ENCODE measurements at regions not wholly inside any gene's neighbourhood (a gene's known extent, or its start where the extent isn't known, plus 50 kb on each side); places are given as distances from the start of the nearest gene placed in this dataset.
"Not testable (repeated sequence)": the region's sequence is repeated elsewhere in the genome, so short reads cannot be mapped to it uniquely, and the experiment has no call there.

GRCh38 chr11:15300341-15300740 is 185.6 kb downstream of the INSC start:
- DNase-seq (ENCODE audit: low read depth in 2 of 2, low spot score in 1 of 2), result no peak

- no peak for DNase-seq (ENCODE audit: low read depth in 2 of 2, low spot score in 1 of 2)
These were observed 192.9 kb downstream of the INSC start for GRCh38 chr11:15307619-15308024.

- DNase-seq (ENCODE audit: low read depth in 2 of 2, low spot score in 1 of 2), result no peak
These were observed 194.1 kb downstream of the INSC start for GRCh38 chr11:15308840-15309239.

GRCh38 chr11:15309296-15309695 is 194.6 kb downstream of the INSC start:
- no peak for DNase-seq (ENCODE audit: low read depth in 2 of 2, low spot score in 1 of 2)

- no peak for DNase-seq (ENCODE audit: low read depth in 2 of 2, low spot score in 1 of 2)
These were observed 199.1 kb downstream of the INSC start for GRCh38 chr11:15313862-15314261.

GRCh38 chr11:15318814-15319213 is 204.1 kb downstream of the INSC start:
- DNase-seq (ENCODE audit: low read depth in 2 of 2, low spot score in 1 of 2), result no peak

GRCh38 chr11:15326520-15326919 is 211.8 kb downstream of the INSC start:
- DNase-seq (ENCODE audit: low read depth in 2 of 2, low spot score in 1 of 2), result no peak

- DNase-seq (ENCODE audit: low read depth in 2 of 2, low spot score in 1 of 2), result no peak
These were observed 213.1 kb downstream of the INSC start for GRCh38 chr11:15327786-15328231.

GRCh38 chr11:15333407-15333806 is 218.7 kb downstream of the INSC start:
- DNase-seq (ENCODE audit: low read depth in 2 of 2, low spot score in 1 of 2), result no peak

GRCh38 chr11:15334766-15335165 is 220.0 kb downstream of the INSC start:
- DNase-seq (ENCODE audit: low read depth in 2 of 2, low spot score in 1 of 2), result no peak

- DNase-seq (ENCODE audit: low read depth in 2 of 2, low spot score in 1 of 2), result no peak
These were observed 221.3 kb downstream of the INSC start for GRCh38 chr11:15336021-15336420.

GRCh38 chr11:15339302-15339701 is 224.6 kb downstream of the INSC start:
- no peak for DNase-seq (ENCODE audit: low read depth in 2 of 2, low spot score in 1 of 2)

GRCh38 chr11:15341587-15341986 is 226.9 kb downstream of the INSC start:
- no peak for DNase-seq (ENCODE audit: low read depth in 2 of 2, low spot score in 1 of 2)

- DNase-seq (ENCODE audit: low read depth in 2 of 2, low spot score in 1 of 2), result no peak
These were observed 227.4 kb downstream of the INSC start for GRCh38 chr11:15342163-15342562.

GRCh38 chr11:15346907-15347306 is 232.2 kb downstream of the INSC start:
- DNase-seq (ENCODE audit: low read depth in 2 of 2, low spot score in 1 of 2), result no peak

- no peak for DNase-seq (ENCODE audit: low read depth in 2 of 2, low spot score in 1 of 2)
These were observed 233.4 kb downstream of the INSC start for GRCh38 chr11:15347969-15348734.

GRCh38 chr11:15349413-15349812 is 234.7 kb downstream of the INSC start:
- no peak for DNase-seq (ENCODE audit: low read depth in 2 of 2, low spot score in 1 of 2)

- DNase-seq (ENCODE audit: low read depth in 2 of 2, low spot score in 1 of 2), result no peak
These were observed 246.6 kb downstream of the INSC start for GRCh38 chr11:15361316-15361715.

GRCh38 chr11:15365286-15365685 is 250.6 kb downstream of the INSC start:
- not testable (repeated sequence) for DNase-seq (ENCODE audit: low read depth in 2 of 2, low spot score in 1 of 2)

GRCh38 chr11:15367695-15368094 is 253.0 kb downstream of the INSC start:
- DNase-seq (ENCODE audit: low read depth in 2 of 2, low spot score in 1 of 2), result no peak

GRCh38 chr11:15370495-15371147 is 255.9 kb downstream of the INSC start:
- no peak for DNase-seq (ENCODE audit: low read depth in 2 of 2, low spot score in 1 of 2)

- DNase-seq (ENCODE audit: low read depth in 2 of 2, low spot score in 1 of 2), result no peak
These were observed 256.8 kb downstream of the INSC start for GRCh38 chr11:15371533-15371932.

- DNase-seq (ENCODE audit: low read depth in 2 of 2, low spot score in 1 of 2), result no peak
These were observed 259.7 kb downstream of the INSC start for GRCh38 chr11:15374418-15374817.

All from stimulated activated CD8-positive, alpha-beta memory T cell treated with anti-CD3 and anti-CD28 coated beads, Interleukin-4, amount 100 ng/mL, for 4 hours (primary cell).